PC-3 (cell line): ENCODE measurements at regions not wholly inside any gene's neighbourhood (a gene's known extent, or its start where the extent isn't known, plus 50 kb on each side); places are given as distances from the start of the nearest gene placed in this dataset.

Experiments used
- ATAC-seq: fragments of 200-7000 bp; cut with Tn5 transposase; 2 replicates; pipeline ENCODE4 v1.9.1; 2020; ENCODE audit warnings: mild to moderate bottlenecking, moderate library complexity
- BruUV-seq: library from RNA; stranded (reverse); fragments of 400-500 nt; replicated peaks from 2 replicates; lab custom pipeline; 2021; lab: Mats Ljungman, UMichigan
- CTCF ChIA-PET: fragments of 300-600 bp; sonication (Branson Sonifier 250); formaldehyde crosslinking; loops from one replicate; lab custom pipeline; 2022; ENCODE audit warnings: antibody characterized with exemption; lab: Charles Lee
- POLR2A ChIA-PET: fragments of 300-600 bp; sonication (Branson Sonifier 250); formaldehyde crosslinking; loops from one replicate; lab custom pipeline; 2022; ENCODE audit warnings: antibody characterized with exemption; ENCODE audit not compliant: unreplicated experiment; lab: Charles Lee
- DNase-seq: peaks from one replicate; pipeline ENCODE4 v3.0.0-alpha.2; 2015
- H2AFZ ChIP-seq: fragments of 300-600 bp; sonication (generic); 2 replicates; pipeline ENCODE4 v1.6.0; 2016; ENCODE audit warnings: antibody characterized with exemption, low read length
- H3F3A ChIP-seq: fragments of 300-600 bp; sonication (generic); one replicate; pipeline ENCODE4 v1.6.0; 2017; ENCODE audit warnings: antibody characterized with exemption, low read length, control low read depth, mild to moderate bottlenecking; ENCODE audit not compliant: unreplicated experiment
- H3K27ac ChIP-seq: fragments of 300-600 bp; sonication (generic); 2 replicates; pipeline ENCODE4 v1.5.1; 2016; ENCODE audit warnings: mild to moderate bottlenecking, low read length
- H3K27me3 ChIP-seq: fragments of 300-600 bp; sonication (generic); 2 replicates; pipeline ENCODE4 v1.6.1; 2016; ENCODE audit warnings: low read length, mixed read lengths
- H3K36me3 ChIP-seq: fragments of 300-600 bp; sonication (generic); 2 replicates; pipeline ENCODE4 v1.6.1; 2016; ENCODE audit warnings: low read depth, mixed run types, low read length, mixed read lengths
- H3K4me1 ChIP-seq: fragments of 300-600 bp; sonication (generic); 2 replicates; pipeline ENCODE4 v1.5.1; 2016; ENCODE audit warnings: low read length; ENCODE audit not compliant: insufficient read depth
- H3K4me2 ChIP-seq: fragments of 300-600 bp; sonication (generic); 2 replicates; pipeline ENCODE4 v1.6.0; 2016; ENCODE audit warnings: low read length
- H3K4me3 ChIP-seq: fragments of 300-600 bp; sonication (generic); 2 replicates; pipeline ENCODE4 v1.5.1; 2016; ENCODE audit warnings: mild to moderate bottlenecking, low read length, mixed read lengths
- H3K79me2 ChIP-seq: fragments of 300-600 bp; sonication (generic); 2 replicates; pipeline ENCODE4 v1.6.1; 2017; ENCODE audit warnings: low read length, mixed read lengths
- H3K9ac ChIP-seq: fragments of 300-600 bp; sonication (generic); 2 replicates; pipeline ENCODE4 v1.6.0; 2016; ENCODE audit warnings: mild to moderate bottlenecking, low read length
- H3K9me2 ChIP-seq: fragments of 300-600 bp; sonication (generic); replicated peaks from 2 replicates; pipeline ENCODE4 v1.6.1; 2016; ENCODE audit warnings: mixed run types, low read length, mixed read lengths
- H3K9me3 ChIP-seq: fragments of 300-600 bp; sonication (generic); 2 replicates; pipeline ENCODE4 v1.6.1; 2016; ENCODE audit warnings: low read length, mixed read lengths
- H4K20me1 ChIP-seq: fragments of 300-600 bp; sonication (generic); 2 replicates; pipeline ENCODE4 v1.6.1; 2016; ENCODE audit warnings: low read length, mixed read lengths
- EZH2 ChIP-seq: fragments of 300-600 bp; sonication (generic); IDR thresholded peaks from one replicate; pipeline ENCODE4 v1.6.1; 2017; ENCODE audit warnings: antibody characterized with exemption, mild to moderate bottlenecking, low read length; ENCODE audit not compliant: unreplicated experiment
- EZH2phosphoT487 ChIP-seq: fragments of 300-600 bp; sonication (generic); IDR thresholded peaks from 2 replicates; pipeline ENCODE4 v1.6.1; 2018; ENCODE audit warnings: mild to moderate bottlenecking, antibody characterized with exemption, low read length, borderline replicate concordance
- intact Hi-C: fragments of 100-400 bp; cut with micrococcal nuclease; formaldehyde crosslinking; loops from 2 replicates; pipeline ENCODE4 v1.9.0; 2023
- TF ChIP-seq, protein P1 (sequence below): fragments of 300-600 bp; sonication (generic); conservative IDR thresholded peaks from 2 replicates; pipeline ENCODE4 v1.5.1; 2017; ENCODE audit warnings: antibody characterized with exemption, low read depth, mild to moderate bottlenecking, low read length

DNA sequence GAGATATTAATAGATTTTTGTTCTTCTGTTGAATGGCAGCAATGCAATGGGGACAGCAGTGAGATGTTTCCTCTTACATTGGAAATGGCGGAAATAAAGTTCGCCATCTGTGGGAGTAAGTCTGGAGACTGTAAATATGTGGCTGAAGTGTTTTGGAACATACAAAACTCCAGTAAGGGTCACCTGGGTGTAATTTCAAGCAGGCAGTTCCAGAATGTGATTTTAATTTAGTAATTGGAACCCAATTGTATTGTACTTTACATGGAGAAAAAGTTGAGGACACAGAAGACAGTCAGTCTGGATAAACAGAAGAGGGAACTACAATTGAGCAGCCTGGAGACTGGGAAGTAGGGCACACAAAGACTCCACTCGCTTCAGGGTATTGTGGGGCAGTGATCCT is 108.6 kb downstream of the NTMT2 start:
- Histone ChIP-seq H3K9ac (no peak overlapping the region), H3K27me3 (no peaks in the 10 kb centered on the region), H4K20me1 (no peaks in the 10 kb centered on the region), H2AFZ (no peak overlapping the region), H3K4me1 (no peaks in the 10 kb centered on the region), H3K4me3 (no peak overlapping the region), H3K4me2 (no peak overlapping the region), H3F3A (no peaks in the 10 kb centered on the region), H3K36me3 (no peaks in the 10 kb centered on the region), H3K27ac (no peak overlapping the region), H3K79me2 (no peaks in the 10 kb centered on the region), H3K9me2 (no peaks in the 10 kb centered on the region), H3K9me3 (no peaks in the 10 kb centered on the region)
- no peak for DNase-seq
- POLR2A ChIA-PET: no interaction called here
- BruUV-seq: no TSS peak
- CTCF ChIA-PET: no interaction called here
- TF ChIP-seq, protein P1, sequence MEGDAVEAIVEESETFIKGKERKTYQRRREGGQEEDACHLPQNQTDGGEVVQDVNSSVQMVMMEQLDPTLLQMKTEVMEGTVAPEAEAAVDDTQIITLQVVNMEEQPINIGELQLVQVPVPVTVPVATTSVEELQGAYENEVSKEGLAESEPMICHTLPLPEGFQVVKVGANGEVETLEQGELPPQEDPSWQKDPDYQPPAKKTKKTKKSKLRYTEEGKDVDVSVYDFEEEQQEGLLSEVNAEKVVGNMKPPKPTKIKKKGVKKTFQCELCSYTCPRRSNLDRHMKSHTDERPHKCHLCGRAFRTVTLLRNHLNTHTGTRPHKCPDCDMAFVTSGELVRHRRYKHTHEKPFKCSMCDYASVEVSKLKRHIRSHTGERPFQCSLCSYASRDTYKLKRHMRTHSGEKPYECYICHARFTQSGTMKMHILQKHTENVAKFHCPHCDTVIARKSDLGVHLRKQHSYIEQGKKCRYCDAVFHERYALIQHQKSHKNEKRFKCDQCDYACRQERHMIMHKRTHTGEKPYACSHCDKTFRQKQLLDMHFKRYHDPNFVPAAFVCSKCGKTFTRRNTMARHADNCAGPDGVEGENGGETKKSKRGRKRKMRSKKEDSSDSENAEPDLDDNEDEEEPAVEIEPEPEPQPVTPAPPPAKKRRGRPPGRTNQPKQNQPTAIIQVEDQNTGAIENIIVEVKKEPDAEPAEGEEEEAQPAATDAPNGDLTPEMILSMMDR: no peak
- no peak for TF ChIP-seq EZH2
- no peak for TF ChIP-seq EZH2phosphoT487
- intact Hi-C loops: no loop called here
- no peak for ATAC-seq

DNA sequence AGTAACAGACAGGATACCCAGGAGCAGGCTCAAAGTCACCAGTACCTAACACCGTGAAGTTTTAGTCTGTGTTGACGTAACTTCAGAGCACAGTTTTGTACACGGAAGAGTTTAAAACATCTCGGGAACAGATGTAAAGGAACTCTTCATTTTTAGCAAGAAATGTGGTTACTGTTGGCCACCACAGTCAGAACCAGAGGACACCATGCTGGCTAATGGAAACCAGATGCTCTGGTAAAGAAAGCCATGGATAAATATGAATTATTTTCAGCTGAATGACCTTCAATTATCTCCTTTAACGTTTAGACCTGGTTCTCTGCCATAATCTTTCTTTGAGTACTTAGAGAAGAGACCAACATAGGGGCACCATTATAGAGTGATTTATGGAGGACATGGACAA is 115.9 kb downstream of the NTMT2 start:
- TF ChIP-seq, protein P1: no peak
- TF ChIP-seq EZH2phosphoT487: no peak
- no peak for TF ChIP-seq EZH2
- Histone ChIP-seq H3K27me3 (no peaks in the 10 kb centered on the region), H4K20me1 (no peaks in the 10 kb centered on the region), H3K36me3 (no peaks in the 10 kb centered on the region), H3K9me2 (no peaks in the 10 kb centered on the region), H3K4me1 (no peaks in the 10 kb centered on the region), H3K79me2 (no peaks in the 10 kb centered on the region), H3K9me3 (no peaks in the 10 kb centered on the region), H3K4me2 (no peak overlapping the region), H3K4me3 (no peak overlapping the region), H3K9ac (no peak overlapping the region), H2AFZ (no peak overlapping the region), H3K27ac (no peak overlapping the region), H3F3A (no peaks in the 10 kb centered on the region)
- intact Hi-C loops: no loop called here
- BruUV-seq: no TSS peak
- no peak for DNase-seq
- ATAC-seq: no peak
- ChIA-PET POLR2A (no interaction called here), CTCF (no interaction called here)

DNA sequence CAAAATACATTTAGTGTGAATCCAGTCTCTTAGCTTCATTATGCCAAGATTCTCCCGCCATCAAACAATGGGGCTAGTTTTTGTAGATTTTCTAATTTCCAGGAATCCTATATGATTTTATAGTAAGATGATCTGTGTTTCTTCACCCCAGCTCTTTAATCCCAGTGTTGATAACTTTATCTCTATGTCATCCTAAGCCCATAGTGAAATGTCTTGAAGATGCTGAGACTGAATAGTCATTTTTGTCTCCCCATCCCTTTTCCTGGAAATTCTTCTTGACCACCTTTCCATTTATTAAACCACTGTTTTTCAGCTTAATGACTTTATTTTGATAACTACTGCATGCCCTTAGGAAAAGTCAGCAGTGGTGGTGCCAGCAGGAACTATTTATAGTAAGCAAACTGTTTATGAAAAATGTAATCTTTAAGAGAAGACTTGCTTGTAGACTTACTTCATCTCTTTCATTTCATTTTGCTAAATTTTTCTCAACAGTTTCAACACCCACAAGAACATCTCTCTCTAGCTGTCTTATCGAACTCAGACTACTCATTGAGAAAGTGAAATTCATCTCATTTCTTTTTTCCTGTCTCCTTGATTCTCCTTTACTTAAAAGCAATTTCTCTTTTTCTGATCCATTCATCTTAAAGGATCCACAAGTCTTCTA is 116.6 kb downstream of the NTMT2 start:
- Histone ChIP-seq H3K4me1 (no peaks in the 10 kb centered on the region), H3K79me2 (no peaks in the 10 kb centered on the region), H3K9ac (no peak overlapping the region), H3F3A (no peaks in the 10 kb centered on the region), H3K9me2 (no peaks in the 10 kb centered on the region), H3K27ac (no peak overlapping the region), H3K9me3 (no peaks in the 10 kb centered on the region), H3K4me3 (no peak overlapping the region), H4K20me1 (no peaks in the 10 kb centered on the region), H3K36me3 (no peaks in the 10 kb centered on the region), H3K4me2 (no peak overlapping the region), H3K27me3 (no peaks in the 10 kb centered on the region), H2AFZ (no peak overlapping the region)
- ATAC-seq: no peak
- no peak for DNase-seq
- TF ChIP-seq, protein P1: no peak
- TF ChIP-seq EZH2phosphoT487 (no peak), EZH2 (no peak)
- ChIA-PET POLR2A (no interaction called here), CTCF (no interaction called here)
- no TSS peak for BruUV-seq
- intact Hi-C loops: no loop called here
